GM12873 (cell line): ENCODE measurements at regions not wholly inside any gene's neighbourhood (a gene's known extent, or its start where the extent isn't known, plus 50 kb on each side); places are given as distances from the start of the nearest gene placed in this dataset.

ENCODE experiments used
- TF ChIP-seq, protein P1 (sequence below): IDR thresholded peaks from 2 replicates; pipeline ENCODE4 v1.5.1; 2012; ENCODE audit warnings: low read depth, mild to moderate bottlenecking, moderate library complexity, low read length, control low read depth; ENCODE audit not compliant: insufficient read depth; ENCODE audit errors: missing control alignments

DNA sequence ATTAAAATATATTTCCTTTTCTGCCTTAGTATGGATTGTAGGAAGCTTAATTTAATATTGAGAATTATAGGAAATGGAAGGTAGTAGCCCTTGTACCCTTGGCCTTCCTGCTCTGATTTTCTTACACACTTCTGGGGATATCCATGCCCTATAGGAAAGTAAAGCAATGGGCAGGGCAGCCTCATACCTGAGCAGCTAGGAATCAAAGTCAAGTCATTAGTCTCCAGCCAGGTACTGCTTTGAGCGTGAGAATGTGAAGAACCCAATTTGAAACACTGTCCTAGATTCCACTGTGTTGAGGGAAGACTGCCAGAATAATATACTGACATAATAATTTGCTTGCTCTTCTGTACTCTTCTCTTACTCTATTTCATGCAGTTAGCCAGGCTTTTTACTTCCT lies 51.0 kb upstream of the L3MBTL3 start:
- TF ChIP-seq, protein P1, sequence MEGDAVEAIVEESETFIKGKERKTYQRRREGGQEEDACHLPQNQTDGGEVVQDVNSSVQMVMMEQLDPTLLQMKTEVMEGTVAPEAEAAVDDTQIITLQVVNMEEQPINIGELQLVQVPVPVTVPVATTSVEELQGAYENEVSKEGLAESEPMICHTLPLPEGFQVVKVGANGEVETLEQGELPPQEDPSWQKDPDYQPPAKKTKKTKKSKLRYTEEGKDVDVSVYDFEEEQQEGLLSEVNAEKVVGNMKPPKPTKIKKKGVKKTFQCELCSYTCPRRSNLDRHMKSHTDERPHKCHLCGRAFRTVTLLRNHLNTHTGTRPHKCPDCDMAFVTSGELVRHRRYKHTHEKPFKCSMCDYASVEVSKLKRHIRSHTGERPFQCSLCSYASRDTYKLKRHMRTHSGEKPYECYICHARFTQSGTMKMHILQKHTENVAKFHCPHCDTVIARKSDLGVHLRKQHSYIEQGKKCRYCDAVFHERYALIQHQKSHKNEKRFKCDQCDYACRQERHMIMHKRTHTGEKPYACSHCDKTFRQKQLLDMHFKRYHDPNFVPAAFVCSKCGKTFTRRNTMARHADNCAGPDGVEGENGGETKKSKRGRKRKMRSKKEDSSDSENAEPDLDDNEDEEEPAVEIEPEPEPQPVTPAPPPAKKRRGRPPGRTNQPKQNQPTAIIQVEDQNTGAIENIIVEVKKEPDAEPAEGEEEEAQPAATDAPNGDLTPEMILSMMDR: no peak

DNA sequence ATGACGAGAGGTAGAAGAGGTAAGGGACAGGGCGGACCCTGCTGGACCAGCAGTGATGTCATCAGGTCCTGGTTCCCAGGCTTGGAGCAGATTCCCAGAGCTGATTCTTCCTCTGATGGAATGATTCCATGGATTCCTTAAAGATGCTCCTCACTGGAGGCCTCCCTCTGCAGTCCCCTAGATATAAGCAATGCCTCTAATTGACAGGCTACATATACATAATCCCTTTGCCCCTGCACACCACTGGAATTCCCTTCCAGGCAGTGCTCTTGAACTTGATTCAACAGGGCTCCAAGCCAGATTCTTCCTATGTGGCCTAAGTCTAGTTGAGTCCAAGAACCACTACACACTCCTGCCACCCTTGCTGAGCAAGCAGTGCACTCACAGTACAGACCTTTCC lies 52.3 kb upstream of the L3MBTL3 start:
- TF ChIP-seq, protein P1: no peak

DNA sequence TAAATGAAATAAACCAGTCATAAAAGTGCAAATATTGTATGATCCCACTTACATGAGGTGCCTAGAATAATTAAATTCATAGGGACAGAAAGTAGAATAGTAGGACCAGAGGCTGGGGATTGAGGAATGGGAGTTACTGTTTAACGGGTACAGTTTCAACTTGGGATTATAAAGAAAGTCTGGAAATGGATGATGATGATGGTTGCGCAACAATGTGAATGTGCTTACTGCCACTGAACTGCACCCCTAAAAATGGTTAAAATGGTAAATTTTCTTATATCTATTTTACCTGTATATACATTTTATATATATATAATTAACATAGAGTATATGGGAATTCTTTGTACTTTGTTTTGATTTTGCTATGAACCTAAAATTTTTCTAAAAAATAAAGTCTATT lies 53.3 kb upstream of the L3MBTL3 start:
- TF ChIP-seq, protein P1: no peak

DNA sequence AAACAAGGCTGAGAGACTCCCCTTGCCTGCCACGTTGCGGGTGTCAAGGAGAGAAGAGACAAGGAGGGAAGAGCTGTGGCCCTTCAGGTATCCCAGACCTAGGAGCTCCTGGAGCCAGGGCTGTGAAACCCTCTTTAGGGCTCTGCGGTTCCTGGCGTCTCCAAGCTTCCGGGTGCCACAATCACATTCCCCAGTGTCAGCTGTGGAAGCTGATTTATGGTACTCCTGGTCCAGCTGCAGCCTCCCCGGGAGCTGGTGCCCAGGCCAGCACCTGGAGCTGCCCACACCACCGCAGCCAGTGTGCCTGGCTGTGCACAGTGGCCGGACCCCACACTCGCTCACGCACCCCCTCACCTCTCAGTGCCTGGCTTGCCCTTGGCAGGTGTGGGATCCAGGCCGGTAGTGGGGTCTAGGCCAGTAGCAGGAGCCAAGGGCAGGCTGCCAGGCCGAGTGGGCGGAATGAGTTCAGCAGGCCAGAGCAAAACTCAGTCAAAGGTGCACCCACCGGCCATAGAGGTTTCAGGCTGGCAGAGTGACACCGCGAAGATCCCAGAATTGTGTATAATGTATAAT lies 58.9 kb upstream of the L3MBTL3 start:
- TF ChIP-seq, protein P1: no peak

DNA sequence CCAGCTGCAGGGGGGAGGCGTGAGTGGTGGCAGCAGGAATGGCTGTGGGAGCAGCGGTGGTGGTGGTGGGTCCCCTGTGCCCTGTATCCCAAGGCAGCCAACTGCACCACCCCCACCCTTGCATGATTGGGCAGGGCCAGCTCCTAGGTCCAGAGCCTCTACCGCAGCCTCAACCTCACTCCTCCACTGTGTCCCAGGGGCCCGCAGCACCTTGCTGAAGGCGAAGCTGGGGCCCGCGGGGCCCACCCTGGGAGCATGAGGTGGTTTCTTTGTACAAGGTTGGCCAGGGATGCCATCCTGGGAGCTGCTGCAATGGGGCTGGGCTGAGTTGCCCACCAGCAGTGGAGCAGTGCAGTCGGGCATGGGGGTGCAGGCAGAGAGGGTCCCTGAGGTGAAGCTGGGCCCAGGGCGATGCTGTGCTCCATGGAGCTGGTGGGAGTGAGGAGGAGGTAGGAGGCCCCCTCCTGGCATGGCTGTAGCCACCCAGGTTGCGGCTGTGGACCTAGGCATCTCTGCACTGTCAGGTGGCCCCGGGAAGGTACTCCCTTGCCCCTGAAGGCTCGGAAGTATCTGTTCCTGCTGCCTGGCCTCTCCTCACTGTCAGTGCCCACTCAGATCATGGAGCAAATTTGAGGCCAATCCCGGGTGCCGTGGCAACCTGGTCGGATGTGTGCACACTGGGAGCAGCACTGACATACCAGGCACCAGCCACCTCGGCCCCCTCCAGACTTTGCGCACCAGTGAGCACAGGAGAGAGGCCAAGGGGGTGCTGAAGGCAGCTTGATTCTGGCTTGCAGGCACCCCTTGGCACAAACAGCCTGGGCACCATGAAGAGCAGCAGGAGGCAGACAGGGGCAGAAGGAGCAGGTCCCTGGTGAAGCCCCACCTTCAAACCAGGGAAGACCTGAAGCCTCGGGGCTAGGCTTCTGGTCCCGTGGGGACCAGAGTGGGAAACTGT lies 60.2 kb upstream of the L3MBTL3 start:
- TF ChIP-seq, protein P1: no peak

DNA sequence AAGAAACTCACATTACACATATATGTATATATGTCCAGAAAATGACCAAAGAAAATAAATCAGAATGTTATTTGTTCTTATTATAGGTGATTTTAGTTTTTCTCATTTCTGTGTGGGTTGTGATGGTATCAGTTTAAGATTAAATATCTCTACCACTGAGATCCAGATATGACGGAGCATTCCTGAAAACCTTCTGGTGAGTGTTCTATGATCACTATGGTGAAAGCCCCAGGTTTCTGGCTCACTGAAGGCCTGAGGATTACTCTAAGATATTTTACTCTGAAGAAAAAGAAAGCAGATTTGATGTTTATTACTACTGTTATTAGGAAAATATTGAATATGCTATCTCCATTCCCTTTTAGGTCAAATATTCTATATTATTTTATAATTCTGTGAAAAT lies 62.8 kb upstream of the L3MBTL3 start:
- TF ChIP-seq, protein P1: no peak

DNA sequence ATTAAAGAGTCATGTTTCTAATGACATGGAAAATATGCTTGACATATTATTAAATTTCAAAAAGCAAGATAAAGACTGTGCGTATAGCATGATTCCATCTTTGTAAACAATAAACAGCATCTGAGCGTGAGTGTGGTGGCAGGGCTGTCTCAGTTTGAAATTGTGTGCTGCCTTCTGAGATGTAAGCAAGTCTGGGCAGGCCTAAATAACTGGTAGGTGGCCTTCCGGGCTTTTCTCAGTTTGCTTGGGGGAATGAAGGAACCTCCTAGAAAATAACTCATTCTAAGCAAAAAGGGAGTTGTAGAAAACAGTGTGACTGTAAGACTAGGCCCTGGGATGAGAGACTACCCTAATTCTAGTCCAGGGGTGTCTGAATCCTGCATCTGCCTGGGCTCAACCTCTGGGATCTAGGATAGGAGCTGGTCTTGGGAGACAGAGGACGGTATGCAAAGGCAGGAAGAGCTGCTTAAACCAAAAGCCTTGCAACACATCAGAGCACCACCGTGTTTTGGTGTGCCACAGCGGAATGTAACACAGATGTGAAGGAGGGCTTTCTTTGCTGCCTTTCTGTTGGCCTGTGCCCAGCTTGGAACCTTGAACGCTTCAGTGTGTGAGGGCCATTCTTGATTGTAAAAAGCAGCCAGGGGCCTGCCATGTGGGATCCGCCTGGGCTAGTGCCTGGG lies 63.5 kb upstream of the L3MBTL3 start:
- TF ChIP-seq, protein P1: no peak
